ENCODE measurements at regions not wholly inside any gene's neighbourhood (a gene's known extent, or its start where the extent isn't known, plus 50 kb on each side); places are given as distances from the start of the nearest gene placed in this dataset.
"Not testable (repeated sequence)": the region's sequence is repeated elsewhere in the genome, so short reads cannot be mapped to it uniquely, and the experiment has no call there.

GRCh38 chr10:8404721-8405120 lies 350.2 kb downstream of the GATA3 start:
- no peak for DNase-seq
- no peak overlapping the region for H3K18ac ChIP-seq (ENCODE audit: low read length)
- H3K4me1 ChIP-seq (ENCODE audit: control insufficient read depth, low read depth, low read length) = peaks cover 3% of the 10 kb centered on the region
- no peaks in the 10 kb centered on the region for H3K79me2 ChIP-seq (ENCODE audit: control insufficient read depth, insufficient read depth, low read length)
- H3K27me3 ChIP-seq (ENCODE audit: insufficient read depth, low read length, poor library complexity) = no peaks in the 10 kb centered on the region
- H4K5ac ChIP-seq (ENCODE audit: low read length) = no peak overlapping the region
- no peak overlapping the region for H3K23ac ChIP-seq (ENCODE audit: low read length)
- no peak overlapping the region for H3K9ac ChIP-seq (ENCODE audit: low read length)
- no CpG with 5 or more reads among the region's 1 CpG for WGBS (ENCODE audit: extremely low coverage, insufficient coverage, low lambda C conversion rate)
- no peak overlapping the region for H4K8ac ChIP-seq (ENCODE audit: low read depth, low read length)
- no peak overlapping the region for H2BK120ac ChIP-seq (ENCODE audit: low read depth, low read length)
- no peak overlapping the region for H2BK15ac ChIP-seq (replicated peaks; ENCODE audit: low read depth)
- no peak overlapping the region for H2BK5ac ChIP-seq (ENCODE audit: low read length)
- no peak overlapping the region for H3K4me3 ChIP-seq (ENCODE audit: low read length)
- H3K79me1 ChIP-seq (ENCODE audit: low read length) = no peaks in the 10 kb centered on the region
- H3K36me3 ChIP-seq (ENCODE audit: control insufficient read depth, insufficient read depth, low read length) = no peaks in the 10 kb centered on the region
- no peak overlapping the region for H3K4me2 ChIP-seq (ENCODE audit: low read length)
- no peak overlapping the region for H3K27ac ChIP-seq (ENCODE audit: low read depth, low read length)
- H2AK5ac ChIP-seq (ENCODE audit: low read length) = no peak overlapping the region
- no peak overlapping the region for H3K4ac ChIP-seq (ENCODE audit: low read depth, low read length)
- H3K56ac ChIP-seq (ENCODE audit: low read length) = no peak overlapping the region

- no peak overlapping the region for H3K27ac ChIP-seq (ENCODE audit: low read depth, low read length)
- H3K79me1 ChIP-seq (ENCODE audit: low read length) = no peaks in the 10 kb centered on the region
- no CpG with 5 or more reads among the region's 6 CpGs for WGBS (ENCODE audit: extremely low coverage, insufficient coverage, low lambda C conversion rate)
- H3K23ac ChIP-seq (ENCODE audit: low read length) = no peak overlapping the region
- no peak overlapping the region for H3K9ac ChIP-seq (ENCODE audit: low read length)
- H3K36me3 ChIP-seq (ENCODE audit: control insufficient read depth, insufficient read depth, low read length) = no peaks in the 10 kb centered on the region
- no peaks in the 10 kb centered on the region for H3K79me2 ChIP-seq (ENCODE audit: control insufficient read depth, insufficient read depth, low read length)
- H2BK5ac ChIP-seq (ENCODE audit: low read length) = no peak overlapping the region
- no peak overlapping the region for H3K4ac ChIP-seq (ENCODE audit: low read depth, low read length)
- H2BK120ac ChIP-seq (ENCODE audit: low read depth, low read length) = no peak overlapping the region
- DNase-seq = no peak
- H3K4me1 ChIP-seq (ENCODE audit: control insufficient read depth, low read depth, low read length) = peaks cover 3% of the 10 kb centered on the region
- no peak overlapping the region for H3K56ac ChIP-seq (ENCODE audit: low read length)
- H3K4me2 ChIP-seq (ENCODE audit: low read length) = no peak overlapping the region
- no peak overlapping the region for H4K8ac ChIP-seq (ENCODE audit: low read depth, low read length)
- H3K18ac ChIP-seq (ENCODE audit: low read length) = no peak overlapping the region
- H3K4me3 ChIP-seq (ENCODE audit: low read length) = no peak overlapping the region
- H2AK5ac ChIP-seq (ENCODE audit: low read length) = no peak overlapping the region
- no peak overlapping the region for H4K5ac ChIP-seq (ENCODE audit: low read length)
- H2BK15ac ChIP-seq (replicated peaks; ENCODE audit: low read depth) = peak overlapping the region; percentile 92
- H3K27me3 ChIP-seq (ENCODE audit: insufficient read depth, low read length, poor library complexity) = no peaks in the 10 kb centered on the region
Observed at GRCh38 chr10:8405596-8405995, 351.1 kb downstream of the GATA3 start.

GRCh38 chr10:8407501-8408021 lies 353.1 kb downstream of the GATA3 start:
- no peak overlapping the region for H3K23ac ChIP-seq (ENCODE audit: low read length)
- peak overlapping the region; percentile 76 for H3K27ac ChIP-seq (ENCODE audit: low read depth, low read length)
- no peaks in the 10 kb centered on the region for H3K79me2 ChIP-seq (ENCODE audit: control insufficient read depth, insufficient read depth, low read length)
- peak; percentile 99 for DNase-seq
- no peaks in the 10 kb centered on the region for H3K36me3 ChIP-seq (ENCODE audit: control insufficient read depth, insufficient read depth, low read length)
- H3K27me3 ChIP-seq (ENCODE audit: insufficient read depth, low read length, poor library complexity) = no peaks in the 10 kb centered on the region
- peak overlapping the region; percentile 74 for H2BK5ac ChIP-seq (ENCODE audit: low read length)
- H3K4me2 ChIP-seq (ENCODE audit: low read length) = no peak overlapping the region
- H3K4me1 ChIP-seq (ENCODE audit: control insufficient read depth, low read depth, low read length) = peaks cover 3% of the 10 kb centered on the region
- no peak overlapping the region for H3K4me3 ChIP-seq (ENCODE audit: low read length)
- H2BK15ac ChIP-seq (replicated peaks; ENCODE audit: low read depth) = no peak overlapping the region
- H3K56ac ChIP-seq (ENCODE audit: low read length) = no peak overlapping the region
- H2AK5ac ChIP-seq (ENCODE audit: low read length) = no peak overlapping the region
- no peak overlapping the region for H3K4ac ChIP-seq (ENCODE audit: low read depth, low read length)
- no peak overlapping the region for H3K9ac ChIP-seq (ENCODE audit: low read length)
- H4K5ac ChIP-seq (ENCODE audit: low read length) = no peak overlapping the region
- H3K18ac ChIP-seq (ENCODE audit: low read length) = no peak overlapping the region
- H3K79me1 ChIP-seq (ENCODE audit: low read length) = no peaks in the 10 kb centered on the region
- no peak overlapping the region for H4K8ac ChIP-seq (ENCODE audit: low read depth, low read length)
- H2BK120ac ChIP-seq (ENCODE audit: low read depth, low read length) = no peak overlapping the region

GRCh38 chr10:8410506-8410905 lies 356.0 kb downstream of the GATA3 start:
- Histone ChIP-seq H3K23ac (ENCODE audit: low read length) (peak overlapping the region; percentile 74), H2BK15ac (replicated peaks; ENCODE audit: low read depth) (no peak overlapping the region)

GRCh38 chr10:8412541-8412940 lies 358.1 kb downstream of the GATA3 start:
- Histone ChIP-seq H3K9ac (ENCODE audit: low read length) (no peak overlapping the region), H3K4me1 (ENCODE audit: control insufficient read depth, low read depth, low read length) (no peaks in the 10 kb centered on the region), H3K79me1 (ENCODE audit: low read length) (no peaks in the 10 kb centered on the region), H2BK120ac (ENCODE audit: low read depth, low read length) (no peak overlapping the region), H2BK15ac (replicated peaks; ENCODE audit: low read depth) (no peak overlapping the region), H3K4ac (ENCODE audit: low read depth, low read length) (no peak overlapping the region), H3K23ac (ENCODE audit: low read length) (no peak overlapping the region), H2AK5ac (ENCODE audit: low read length) (no peak overlapping the region), H4K8ac (ENCODE audit: low read depth, low read length) (no peak overlapping the region), H2BK5ac (ENCODE audit: low read length) (no peak overlapping the region), H3K4me2 (ENCODE audit: low read length) (no peak overlapping the region), H4K5ac (ENCODE audit: low read length) (no peak overlapping the region), H3K36me3 (ENCODE audit: control insufficient read depth, insufficient read depth, low read length) (no peaks in the 10 kb centered on the region), H3K27me3 (ENCODE audit: insufficient read depth, low read length, poor library complexity) (no peaks in the 10 kb centered on the region), H3K27ac (ENCODE audit: low read depth, low read length) (no peak overlapping the region), H3K79me2 (ENCODE audit: control insufficient read depth, insufficient read depth, low read length) (no peaks in the 10 kb centered on the region), H3K4me3 (ENCODE audit: low read length) (no peak overlapping the region), H3K18ac (ENCODE audit: low read length) (no peak overlapping the region), H3K56ac (ENCODE audit: low read length) (no peak overlapping the region)
- no peak for DNase-seq
- no CpG with 5 or more reads among the region's 6 CpGs for WGBS (ENCODE audit: extremely low coverage, insufficient coverage, low lambda C conversion rate)

More at GRCh38 chr10:8410506-8410905, 356.0 kb downstream of the GATA3 start:
- Histone ChIP-seq H3K4ac (ENCODE audit: low read depth, low read length) (no peak overlapping the region), H2BK120ac (ENCODE audit: low read depth, low read length) (no peak overlapping the region), H3K9ac (ENCODE audit: low read length) (no peak overlapping the region), H3K79me2 (ENCODE audit: control insufficient read depth, insufficient read depth, low read length) (no peaks in the 10 kb centered on the region), H3K27ac (ENCODE audit: low read depth, low read length) (no peak overlapping the region), H2BK5ac (ENCODE audit: low read length) (no peak overlapping the region), H4K8ac (ENCODE audit: low read depth, low read length) (no peak overlapping the region), H3K27me3 (ENCODE audit: insufficient read depth, low read length, poor library complexity) (no peaks in the 10 kb centered on the region), H3K18ac (ENCODE audit: low read length) (peak overlapping the region; percentile 30), H3K79me1 (ENCODE audit: low read length) (no peaks in the 10 kb centered on the region), H4K5ac (ENCODE audit: low read length) (no peak overlapping the region), H3K56ac (ENCODE audit: low read length) (no peak overlapping the region), H3K4me3 (ENCODE audit: low read length) (no peak overlapping the region), H3K36me3 (ENCODE audit: control insufficient read depth, insufficient read depth, low read length) (no peaks in the 10 kb centered on the region), H2AK5ac (ENCODE audit: low read length) (no peak overlapping the region), H3K4me2 (ENCODE audit: low read length) (no peak overlapping the region), H3K4me1 (ENCODE audit: control insufficient read depth, low read depth, low read length) (peaks cover 3% of the 10 kb centered on the region)
- no CpG with 5 or more reads among the region's 3 CpGs for WGBS (ENCODE audit: extremely low coverage, insufficient coverage, low lambda C conversion rate)
- DNase-seq = no peak

GRCh38 chr10:8415029-8415428 lies 360.5 kb downstream of the GATA3 start:
- WGBS (ENCODE audit: extremely low coverage, insufficient coverage, low lambda C conversion rate) = no CpG with 5 or more reads among the region's 2 CpGs

More at GRCh38 chr10:8415029-8415428, 360.5 kb downstream of the GATA3 start:
- DNase-seq; H3K27me3 ChIP-seq (ENCODE audit: insufficient read depth, low read length, poor library complexity); H3K27ac ChIP-seq (ENCODE audit: low read depth, low read length); H3K4me1 ChIP-seq (ENCODE audit: control insufficient read depth, low read depth, low read length); H3K18ac ChIP-seq (ENCODE audit: low read length); H3K23ac ChIP-seq (ENCODE audit: low read length); H3K4me2 ChIP-seq (ENCODE audit: low read length); H4K5ac ChIP-seq (ENCODE audit: low read length); H2BK5ac ChIP-seq (ENCODE audit: low read length); H3K36me3 ChIP-seq (ENCODE audit: control insufficient read depth, insufficient read depth, low read length); H3K4ac ChIP-seq (ENCODE audit: low read depth, low read length); H2BK120ac ChIP-seq (ENCODE audit: low read depth, low read length); H2AK5ac ChIP-seq (ENCODE audit: low read length); H2BK15ac ChIP-seq (replicated peaks; ENCODE audit: low read depth); H3K9ac ChIP-seq (ENCODE audit: low read length); H4K8ac ChIP-seq (ENCODE audit: low read depth, low read length); H3K56ac ChIP-seq (ENCODE audit: low read length); H3K79me2 ChIP-seq (ENCODE audit: control insufficient read depth, insufficient read depth, low read length); H3K79me1 ChIP-seq (ENCODE audit: low read length); H3K4me3 ChIP-seq (ENCODE audit: low read length): not testable (repeated sequence)

Measured in mesendoderm (in vitro differentiated cells).